HEK293T (cell line): ENCODE measurements at regions not wholly inside any gene's neighbourhood (a gene's known extent, or its start where the extent isn't known, plus 50 kb on each side); places are given as distances from the start of the nearest gene placed in this dataset.

Source experiments
- ARNT ChIP-seq: fragments of 450-650 bp; IDR thresholded peaks from 2 replicates; pipeline ENCODE4 v1.6.1; 2017; ENCODE audit warnings: mild to moderate bottlenecking
- BHLHE40 ChIP-seq: fragments of 450-650 bp; IDR thresholded peaks from 2 replicates; pipeline ENCODE4 v1.6.1; 2016; ENCODE audit warnings: mild to moderate bottlenecking, moderate library complexity, borderline replicate concordance
- CTBP1 ChIP-seq: fragments of 450-650 bp; IDR thresholded peaks from 2 replicates; pipeline ENCODE4 v1.6.1; 2016; ENCODE audit warnings: borderline replicate concordance
- FOXK2 ChIP-seq: fragments of 450-650 bp; IDR thresholded peaks from 2 replicates; pipeline ENCODE4 v1.6.1; 2016; ENCODE audit warnings: mild to moderate bottlenecking
- FOXM1 ChIP-seq: fragments of 450-650 bp; IDR thresholded peaks from 2 replicates; pipeline ENCODE4 v1.6.1; 2017; ENCODE audit warnings: mild to moderate bottlenecking, borderline replicate concordance
- HDGF ChIP-seq: fragments of 450-650 bp; IDR thresholded peaks from 2 replicates; pipeline ENCODE4 v1.6.1; 2017; ENCODE audit warnings: antibody characterized with exemption, borderline replicate concordance
- L3MBTL2 ChIP-seq: fragments of 450-650 bp; conservative IDR thresholded peaks from 2 replicates; pipeline ENCODE4 v1.6.1; 2016; ENCODE audit warnings: mild to moderate bottlenecking
- PKNOX1 ChIP-seq: fragments of 450-650 bp; IDR thresholded peaks from 2 replicates; pipeline ENCODE4 v1.6.1; 2016
- SP1 ChIP-seq: fragments of 450-650 bp; IDR thresholded peaks from 2 replicates; pipeline ENCODE4 v1.6.1; 2017
- SUZ12 ChIP-seq: fragments of 450-650 bp; IDR thresholded peaks from 2 replicates; pipeline ENCODE4 v1.6.1; 2016; ENCODE audit warnings: mild to moderate bottlenecking
- TARDBP ChIP-seq: fragments of 450-650 bp; IDR thresholded peaks from 2 replicates; pipeline ENCODE4 v1.6.1; 2016

DNA sequence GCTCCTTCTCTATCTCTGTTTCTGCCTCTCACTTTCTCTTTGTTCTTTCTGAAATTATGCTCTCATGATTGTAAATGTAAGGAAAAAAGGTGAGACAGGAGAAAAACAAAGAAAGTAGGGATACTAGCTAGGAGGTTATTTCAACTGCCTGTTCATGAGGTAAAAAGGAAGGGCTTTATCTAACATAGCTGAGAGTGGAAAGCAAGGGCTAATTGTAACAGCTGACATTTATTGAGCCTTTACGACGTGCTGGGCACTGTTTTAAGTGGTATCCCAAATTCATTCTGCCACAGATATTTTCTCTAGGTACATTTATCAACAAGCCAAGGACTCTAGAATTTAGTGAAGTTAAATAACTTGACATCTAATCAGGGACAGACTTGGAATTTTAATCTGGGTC, 133.1 kb upstream of the GNPDA2 start:
- no peak for TF ChIP-seq SP1
- no peak for TF ChIP-seq BHLHE40
- TF ChIP-seq L3MBTL2, result no peak
- TF ChIP-seq PKNOX1, result no peak
- no peak for TF ChIP-seq ARNT
- TF ChIP-seq HDGF, result no peak
- TF ChIP-seq FOXM1, result no peak
- no peak for TF ChIP-seq SUZ12
- TF ChIP-seq CTBP1, result no peak
- TF ChIP-seq TARDBP, result no peak
- no peak for TF ChIP-seq FOXK2
